GM23338 (cell line): ENCODE measurements at regions not wholly inside any gene's neighbourhood (a gene's known extent, or its start where the extent isn't known, plus 50 kb on each side); places are given as distances from the start of the nearest gene placed in this dataset.

ENCODE experiments used
- ATAC-seq: fragments of 200-7000 bp; cut with Tn5 transposase; 3 replicates; pipeline ENCODE4 v1.9.1; 2020
- DNase-seq: peaks from one replicate; pipeline ENCODE4 v3.0.0-alpha.2; 2015; ENCODE audit warnings: low spot score
- H2AFZ ChIP-seq: fragments of 200-600 bp; sonication (generic); 2 replicates; pipeline ENCODE4 v1.8.0; 2016; ENCODE audit warnings: antibody characterized with exemption, mild to moderate bottlenecking, moderate library complexity
- H3F3A ChIP-seq: fragments of 200-600 bp; sonication (generic); replicated peaks from 2 replicates; pipeline ENCODE4 v1.8.0; 2017; ENCODE audit warnings: antibody characterized with exemption, mixed run types, low read depth
- H3K27ac ChIP-seq: fragments of 200-600 bp; sonication (generic); 2 replicates; pipeline ENCODE4 v1.6.1; 2016; ENCODE audit warnings: low read depth
- H3K27me3 ChIP-seq: fragments of 200-600 bp; sonication (generic); 2 replicates; pipeline ENCODE4 v1.8.0; 2016; ENCODE audit warnings: mild to moderate bottlenecking, mixed run types, moderate library complexity; ENCODE audit not compliant: insufficient read depth
- H3K36me3 ChIP-seq: fragments of 200-600 bp; sonication (generic); 2 replicates; pipeline ENCODE4 v1.8.0; 2016; ENCODE audit warnings: mild to moderate bottlenecking; ENCODE audit not compliant: insufficient read depth
- H3K4me1 ChIP-seq: fragments of 200-600 bp; sonication (generic); 2 replicates; pipeline ENCODE4 v1.8.0; 2016; ENCODE audit warnings: mild to moderate bottlenecking, moderate library complexity; ENCODE audit not compliant: insufficient read depth
- H3K4me2 ChIP-seq: fragments of 200-600 bp; sonication (generic); 2 replicates; pipeline ENCODE4 v1.7.1; 2017; ENCODE audit warnings: mixed run types
- H3K4me3 ChIP-seq: fragments of 200-600 bp; sonication (generic); 2 replicates; pipeline ENCODE4 v1.6.1; 2016; ENCODE audit warnings: mixed run types
- H3K79me2 ChIP-seq: fragments of 200-600 bp; sonication (generic); replicated peaks from 2 replicates; pipeline ENCODE4 v1.8.0; 2017; ENCODE audit warnings: mild to moderate bottlenecking; ENCODE audit not compliant: insufficient read depth
- H3K9me2 ChIP-seq: fragments of 200-600 bp; sonication (generic); 2 replicates; pipeline ENCODE4 v1.8.0; 2017; ENCODE audit not compliant: insufficient read depth
- H4K20me1 ChIP-seq: fragments of 200-600 bp; sonication (generic); replicated peaks from 2 replicates; pipeline ENCODE4 v1.8.0; 2017; ENCODE audit warnings: mild to moderate bottlenecking; ENCODE audit not compliant: insufficient read depth
- H3K27ac Mint-ChIP-seq: 2 replicates; pipeline ENCODE4 v1.8.0; 2020; ENCODE audit warnings: inconsistent platforms, mild to moderate bottlenecking, moderate library complexity, mixed read lengths
- H3K27me3 Mint-ChIP-seq: 3 replicates; pipeline ENCODE4 v1.8.0; 2022; ENCODE audit warnings: low read depth, mild to moderate bottlenecking, moderate library complexity, mixed read lengths, inconsistent platforms; ENCODE audit not compliant: insufficient read depth, poor library complexity
- H3K36me3 Mint-ChIP-seq: 3 replicates; pipeline ENCODE4 v1.8.0; 2021; ENCODE audit warnings: low read depth, mild to moderate bottlenecking, inconsistent platforms, moderate library complexity, mixed read lengths
- H3K4me1 Mint-ChIP-seq: 3 replicates; pipeline ENCODE4 v1.8.0; 2020; ENCODE audit warnings: mild to moderate bottlenecking, inconsistent platforms, mixed read lengths
- H3K4me3 Mint-ChIP-seq: 3 replicates; pipeline ENCODE4 v1.8.0; 2021; ENCODE audit warnings: moderate library complexity, mild to moderate bottlenecking, inconsistent platforms, mixed read lengths
- H3K9me3 Mint-ChIP-seq: 3 replicates; pipeline ENCODE4 v1.8.0; 2020; ENCODE audit warnings: moderate library complexity, mild to moderate bottlenecking, inconsistent platforms, mixed read lengths
- CREB1 ChIP-seq: fragments of 250-450 bp; sonication (Bioruptor Pico); IDR thresholded peaks from 2 replicates; pipeline ENCODE4 v1.5.0; 2020; ENCODE audit warnings: low read depth, mild to moderate bottlenecking, moderate library complexity
- EZH2phosphoT487 ChIP-seq: fragments of 200-600 bp; sonication (generic); IDR thresholded peaks from one replicate; pipeline ENCODE4 v1.8.1; 2018; ENCODE audit warnings: antibody characterized with exemption; ENCODE audit not compliant: unreplicated experiment
- JUNB ChIP-seq: IDR thresholded peaks from one replicate; pipeline ENCODE4 v1.6.1; 2016; ENCODE audit warnings: antibody characterized with exemption; ENCODE audit not compliant: unreplicated experiment
- POLR2AphosphoS5 ChIP-seq: IDR thresholded peaks from 2 replicates; pipeline ENCODE4 v1.6.1; 2016; ENCODE audit warnings: antibody characterized with exemption, low read depth
- STAT1 ChIP-seq: IDR thresholded peaks from one replicate; pipeline ENCODE4 v1.6.1; 2016; ENCODE audit warnings: antibody characterized with exemption; ENCODE audit not compliant: unreplicated experiment
- ZNF114 ChIP-seq: fragments of 250-450 bp; sonication (Bioruptor Pico); IDR thresholded peaks from 2 replicates; pipeline ENCODE4 v1.5.0; 2020; ENCODE audit warnings: mild to moderate bottlenecking, moderate library complexity
- ZNF331 ChIP-seq: fragments of 250-450 bp; sonication (Bioruptor Pico); IDR thresholded peaks from 2 replicates; pipeline ENCODE4 v1.5.0; 2020; ENCODE audit warnings: low read depth, mild to moderate bottlenecking, moderate library complexity
- TF ChIP-seq, protein P1 (sequence below), 2 experiments: fragments of 200-600 bp in 1 of 2; sonication (generic) in 1 of 2; conservative IDR thresholded peaks; 2 replicates each; pipeline versions ENCODE4 v1.5.1 to v1.6.1; 2016 to 2017; ENCODE audit warnings: antibody characterized with exemption in 2 of 2, low read depth in 2 of 2, mild to moderate bottlenecking in 2 of 2, moderate library complexity in 1 of 2
- TF ChIP-seq, protein P2 (sequence below): IDR thresholded peaks from 2 replicates; pipeline ENCODE4 v1.6.1; 2016; ENCODE audit warnings: antibody characterized with exemption
- TF ChIP-seq, protein P3 (sequence below): IDR thresholded peaks from one replicate; pipeline ENCODE4 v1.6.1; 2018; ENCODE audit warnings: antibody characterized with exemption; ENCODE audit not compliant: unreplicated experiment
- TF ChIP-seq, protein P4 (sequence below): fragments of 250-450 bp; sonication (Bioruptor Pico); IDR thresholded peaks from 2 replicates; pipeline ENCODE4 v1.5.0; 2020; ENCODE audit warnings: mild to moderate bottlenecking, moderate library complexity

DNA sequence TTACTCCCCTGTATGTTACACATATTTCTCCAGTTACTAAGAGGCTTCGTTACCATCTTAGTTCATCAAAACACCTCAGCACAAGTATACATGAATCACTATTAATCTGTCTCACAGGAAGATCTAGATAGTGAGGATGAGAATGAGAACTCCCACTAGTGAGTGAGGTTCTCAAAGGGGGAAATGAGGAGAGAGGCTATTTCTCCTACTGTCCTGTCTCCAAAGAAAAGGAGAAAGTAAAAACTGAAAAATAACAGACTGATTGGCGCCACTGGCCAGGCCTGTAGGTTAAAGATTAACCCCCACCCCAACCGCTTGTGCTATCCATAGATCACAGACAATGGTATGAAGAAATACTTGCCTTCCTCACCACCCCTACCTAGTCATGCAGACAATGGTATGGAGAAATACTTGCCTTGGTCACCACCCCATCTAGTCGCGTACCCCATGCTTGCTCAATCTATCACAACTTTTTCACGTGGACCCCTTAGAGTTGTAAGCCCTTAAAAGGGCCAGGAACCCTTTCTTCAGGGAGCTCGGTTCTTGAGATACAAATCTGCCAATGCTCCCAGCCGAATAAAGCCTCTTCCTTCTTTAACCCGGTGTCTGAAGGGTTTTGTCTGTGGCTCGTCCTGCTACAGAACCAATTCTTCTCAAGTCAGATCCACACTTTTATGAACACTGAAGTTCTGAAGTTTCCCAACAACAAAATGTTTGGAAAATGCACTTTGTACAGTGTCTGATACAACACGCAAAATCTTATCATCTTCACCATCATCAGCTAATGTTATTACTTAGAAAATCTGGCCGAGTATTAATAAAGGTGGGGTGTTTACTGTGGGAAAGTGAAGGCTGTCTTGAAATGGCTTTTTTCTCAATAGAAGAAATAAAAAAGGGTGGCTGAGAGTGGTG is 598.1 kb downstream of the UQCRFS1 start (continued):
- TF ChIP-seq, protein P1, sequence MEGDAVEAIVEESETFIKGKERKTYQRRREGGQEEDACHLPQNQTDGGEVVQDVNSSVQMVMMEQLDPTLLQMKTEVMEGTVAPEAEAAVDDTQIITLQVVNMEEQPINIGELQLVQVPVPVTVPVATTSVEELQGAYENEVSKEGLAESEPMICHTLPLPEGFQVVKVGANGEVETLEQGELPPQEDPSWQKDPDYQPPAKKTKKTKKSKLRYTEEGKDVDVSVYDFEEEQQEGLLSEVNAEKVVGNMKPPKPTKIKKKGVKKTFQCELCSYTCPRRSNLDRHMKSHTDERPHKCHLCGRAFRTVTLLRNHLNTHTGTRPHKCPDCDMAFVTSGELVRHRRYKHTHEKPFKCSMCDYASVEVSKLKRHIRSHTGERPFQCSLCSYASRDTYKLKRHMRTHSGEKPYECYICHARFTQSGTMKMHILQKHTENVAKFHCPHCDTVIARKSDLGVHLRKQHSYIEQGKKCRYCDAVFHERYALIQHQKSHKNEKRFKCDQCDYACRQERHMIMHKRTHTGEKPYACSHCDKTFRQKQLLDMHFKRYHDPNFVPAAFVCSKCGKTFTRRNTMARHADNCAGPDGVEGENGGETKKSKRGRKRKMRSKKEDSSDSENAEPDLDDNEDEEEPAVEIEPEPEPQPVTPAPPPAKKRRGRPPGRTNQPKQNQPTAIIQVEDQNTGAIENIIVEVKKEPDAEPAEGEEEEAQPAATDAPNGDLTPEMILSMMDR (conservative IDR thresholded peaks at IDR 0.05; ENCODE audit: low read depth in 2 of 2), result no peak
- TF ChIP-seq ZNF114 (CRISPR knock-in tag) (no peak), EZH2phosphoT487 (no peak), ZNF331 (CRISPR knock-in tag) (no peak), STAT1 (no peak), JUNB (no peak), CREB1 (CRISPR knock-in tag) (no peak), POLR2AphosphoS5 (no peak)
- TF ChIP-seq, protein P2, sequence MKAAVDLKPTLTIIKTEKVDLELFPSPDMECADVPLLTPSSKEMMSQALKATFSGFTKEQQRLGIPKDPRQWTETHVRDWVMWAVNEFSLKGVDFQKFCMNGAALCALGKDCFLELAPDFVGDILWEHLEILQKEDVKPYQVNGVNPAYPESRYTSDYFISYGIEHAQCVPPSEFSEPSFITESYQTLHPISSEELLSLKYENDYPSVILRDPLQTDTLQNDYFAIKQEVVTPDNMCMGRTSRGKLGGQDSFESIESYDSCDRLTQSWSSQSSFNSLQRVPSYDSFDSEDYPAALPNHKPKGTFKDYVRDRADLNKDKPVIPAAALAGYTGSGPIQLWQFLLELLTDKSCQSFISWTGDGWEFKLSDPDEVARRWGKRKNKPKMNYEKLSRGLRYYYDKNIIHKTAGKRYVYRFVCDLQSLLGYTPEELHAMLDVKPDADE, result no peak
- TF ChIP-seq, protein P3, sequence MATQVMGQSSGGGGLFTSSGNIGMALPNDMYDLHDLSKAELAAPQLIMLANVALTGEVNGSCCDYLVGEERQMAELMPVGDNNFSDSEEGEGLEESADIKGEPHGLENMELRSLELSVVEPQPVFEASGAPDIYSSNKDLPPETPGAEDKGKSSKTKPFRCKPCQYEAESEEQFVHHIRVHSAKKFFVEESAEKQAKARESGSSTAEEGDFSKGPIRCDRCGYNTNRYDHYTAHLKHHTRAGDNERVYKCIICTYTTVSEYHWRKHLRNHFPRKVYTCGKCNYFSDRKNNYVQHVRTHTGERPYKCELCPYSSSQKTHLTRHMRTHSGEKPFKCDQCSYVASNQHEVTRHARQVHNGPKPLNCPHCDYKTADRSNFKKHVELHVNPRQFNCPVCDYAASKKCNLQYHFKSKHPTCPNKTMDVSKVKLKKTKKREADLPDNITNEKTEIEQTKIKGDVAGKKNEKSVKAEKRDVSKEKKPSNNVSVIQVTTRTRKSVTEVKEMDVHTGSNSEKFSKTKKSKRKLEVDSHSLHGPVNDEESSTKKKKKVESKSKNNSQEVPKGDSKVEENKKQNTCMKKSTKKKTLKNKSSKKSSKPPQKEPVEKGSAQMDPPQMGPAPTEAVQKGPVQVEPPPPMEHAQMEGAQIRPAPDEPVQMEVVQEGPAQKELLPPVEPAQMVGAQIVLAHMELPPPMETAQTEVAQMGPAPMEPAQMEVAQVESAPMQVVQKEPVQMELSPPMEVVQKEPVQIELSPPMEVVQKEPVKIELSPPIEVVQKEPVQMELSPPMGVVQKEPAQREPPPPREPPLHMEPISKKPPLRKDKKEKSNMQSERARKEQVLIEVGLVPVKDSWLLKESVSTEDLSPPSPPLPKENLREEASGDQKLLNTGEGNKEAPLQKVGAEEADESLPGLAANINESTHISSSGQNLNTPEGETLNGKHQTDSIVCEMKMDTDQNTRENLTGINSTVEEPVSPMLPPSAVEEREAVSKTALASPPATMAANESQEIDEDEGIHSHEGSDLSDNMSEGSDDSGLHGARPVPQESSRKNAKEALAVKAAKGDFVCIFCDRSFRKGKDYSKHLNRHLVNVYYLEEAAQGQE, result no peak

DNA sequence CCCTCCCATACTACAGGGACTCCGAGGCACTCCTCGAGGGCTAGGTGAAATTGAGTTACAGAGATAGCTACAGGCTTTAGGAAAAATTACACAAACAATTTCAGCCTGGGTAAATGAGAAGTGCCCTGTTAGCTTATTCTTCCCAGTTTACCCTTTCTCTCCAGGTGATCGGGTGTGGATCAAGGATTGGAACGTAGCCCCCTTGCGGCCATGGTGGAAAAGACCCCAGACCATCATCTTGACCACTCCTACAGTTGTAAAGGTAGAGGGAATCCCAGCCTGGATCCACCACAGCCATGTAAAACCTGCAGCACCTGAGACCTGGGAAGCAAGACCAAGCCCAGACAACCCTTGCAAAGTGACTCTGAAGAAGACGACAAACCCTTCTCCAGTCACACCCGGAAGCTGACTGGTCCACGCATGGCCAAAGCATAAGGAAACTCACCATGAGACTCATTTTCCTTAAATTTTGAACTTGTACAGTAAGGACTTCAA is 600.6 kb downstream of the UQCRFS1 start:
- peak; percentile 52 for DNase-seq
- Mint-ChIP-seq H3K27me3 (peaks cover 2% of the 10 kb centered on the region), H3K27ac (no peak overlapping the region), H3K9me3 (peaks cover 43% of the 10 kb centered on the region), H3K4me3 (no peak overlapping the region), H3K4me1 (no peaks in the 10 kb centered on the region), H3K36me3 (peaks cover 51% of the 10 kb centered on the region)
- Histone ChIP-seq H4K20me1 (no peaks in the 10 kb centered on the region), H3K4me1 (no peaks in the 10 kb centered on the region), H3K36me3 (no peaks in the 10 kb centered on the region), H3F3A (no peaks in the 10 kb centered on the region), H3K4me2 (no peak overlapping the region), H3K27ac (no peak overlapping the region), H3K4me3 (no peak overlapping the region), H3K27me3 (no peaks in the 10 kb centered on the region), H3K9me2 (no peaks in the 10 kb centered on the region), H2AFZ (no peak overlapping the region), H3K79me2 (no peaks in the 10 kb centered on the region)
- ATAC-seq, result no peak
- TF ChIP-seq, protein P4, sequence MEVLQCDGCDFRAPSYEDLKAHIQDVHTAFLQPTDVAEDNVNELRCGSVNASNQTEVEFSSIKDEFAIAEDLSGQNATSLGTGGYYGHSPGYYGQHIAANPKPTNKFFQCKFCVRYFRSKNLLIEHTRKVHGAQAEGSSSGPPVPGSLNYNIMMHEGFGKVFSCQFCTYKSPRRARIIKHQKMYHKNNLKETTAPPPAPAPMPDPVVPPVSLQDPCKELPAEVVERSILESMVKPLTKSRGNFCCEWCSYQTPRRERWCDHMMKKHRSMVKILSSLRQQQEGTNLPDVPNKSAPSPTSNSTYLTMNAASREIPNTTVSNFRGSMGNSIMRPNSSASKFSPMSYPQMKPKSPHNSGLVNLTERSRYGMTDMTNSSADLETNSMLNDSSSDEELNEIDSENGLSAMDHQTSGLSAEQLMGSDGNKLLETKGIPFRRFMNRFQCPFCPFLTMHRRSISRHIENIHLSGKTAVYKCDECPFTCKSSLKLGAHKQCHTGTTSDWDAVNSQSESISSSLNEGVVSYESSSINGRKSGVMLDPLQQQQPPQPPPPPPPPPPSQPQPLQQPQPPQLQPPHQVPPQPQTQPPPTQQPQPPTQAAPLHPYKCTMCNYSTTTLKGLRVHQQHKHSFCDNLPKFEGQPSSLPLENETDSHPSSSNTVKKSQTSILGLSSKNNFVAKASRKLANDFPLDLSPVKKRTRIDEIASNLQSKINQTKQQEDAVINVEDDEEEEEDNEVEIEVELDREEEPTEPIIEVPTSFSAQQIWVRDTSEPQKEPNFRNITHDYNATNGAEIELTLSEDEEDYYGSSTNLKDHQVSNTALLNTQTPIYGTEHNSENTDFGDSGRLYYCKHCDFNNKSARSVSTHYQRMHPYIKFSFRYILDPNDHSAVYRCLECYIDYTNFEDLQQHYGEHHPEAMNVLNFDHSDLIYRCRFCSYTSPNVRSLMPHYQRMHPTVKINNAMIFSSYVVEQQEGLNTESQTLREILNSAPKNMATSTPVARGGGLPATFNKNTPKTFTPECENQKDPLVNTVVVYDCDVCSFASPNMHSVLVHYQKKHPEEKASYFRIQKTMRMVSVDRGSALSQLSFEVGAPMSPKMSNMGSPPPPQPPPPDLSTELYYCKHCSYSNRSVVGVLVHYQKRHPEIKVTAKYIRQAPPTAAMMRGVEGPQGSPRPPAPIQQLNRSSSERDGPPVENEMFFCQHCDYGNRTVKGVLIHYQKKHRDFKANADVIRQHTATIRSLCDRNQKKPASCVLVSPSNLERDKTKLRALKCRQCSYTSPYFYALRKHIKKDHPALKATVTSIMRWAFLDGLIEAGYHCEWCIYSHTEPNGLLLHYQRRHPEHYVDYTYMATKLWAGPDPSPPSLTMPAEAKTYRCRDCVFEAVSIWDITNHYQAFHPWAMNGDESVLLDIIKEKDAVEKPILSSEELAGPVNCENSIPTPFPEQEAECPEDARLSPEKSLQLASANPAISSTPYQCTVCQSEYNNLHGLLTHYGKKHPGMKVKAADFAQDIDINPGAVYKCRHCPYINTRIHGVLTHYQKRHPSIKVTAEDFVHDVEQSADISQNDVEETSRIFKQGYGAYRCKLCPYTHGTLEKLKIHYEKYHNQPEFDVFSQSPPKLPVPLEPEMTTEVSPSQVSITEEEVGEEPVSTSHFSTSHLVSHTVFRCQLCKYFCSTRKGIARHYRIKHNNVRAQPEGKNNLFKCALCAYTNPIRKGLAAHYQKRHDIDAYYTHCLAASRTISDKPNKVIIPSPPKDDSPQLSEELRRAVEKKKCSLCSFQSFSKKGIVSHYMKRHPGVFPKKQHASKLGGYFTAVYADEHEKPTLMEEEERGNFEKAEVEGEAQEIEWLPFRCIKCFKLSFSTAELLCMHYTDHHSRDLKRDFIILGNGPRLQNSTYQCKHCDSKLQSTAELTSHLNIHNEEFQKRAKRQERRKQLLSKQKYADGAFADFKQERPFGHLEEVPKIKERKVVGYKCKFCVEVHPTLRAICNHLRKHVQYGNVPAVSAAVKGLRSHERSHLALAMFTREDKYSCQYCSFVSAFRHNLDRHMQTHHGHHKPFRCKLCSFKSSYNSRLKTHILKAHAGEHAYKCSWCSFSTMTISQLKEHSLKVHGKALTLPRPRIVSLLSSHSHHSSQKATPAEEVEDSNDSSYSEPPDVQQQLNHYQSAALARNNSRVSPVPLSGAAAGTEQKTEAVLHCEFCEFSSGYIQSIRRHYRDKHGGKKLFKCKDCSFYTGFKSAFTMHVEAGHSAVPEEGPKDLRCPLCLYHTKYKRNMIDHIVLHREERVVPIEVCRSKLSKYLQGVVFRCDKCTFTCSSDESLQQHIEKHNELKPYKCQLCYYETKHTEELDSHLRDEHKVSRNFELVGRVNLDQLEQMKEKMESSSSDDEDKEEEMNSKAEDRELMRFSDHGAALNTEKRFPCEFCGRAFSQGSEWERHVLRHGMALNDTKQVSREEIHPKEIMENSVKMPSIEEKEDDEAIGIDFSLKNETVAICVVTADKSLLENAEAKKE (CRISPR knock-in tag), result no peak
